ENCODE measurements at regions not wholly inside any gene's neighbourhood (a gene's known extent, or its start where the extent isn't known, plus 50 kb on each side); places are given as distances from the start of the nearest gene placed in this dataset.

GRCh38 chr6:92497281-92497680 lies 922.1 kb downstream of the EPHA7 start:
- Histone ChIP-seq H3K27me3 (replicated peaks) (no peaks in the 10 kb centered on the region), H3K36me3 (replicated peaks) (no peaks in the 10 kb centered on the region), H3K4me3 (ENCODE audit: low read depth, low read length) (no peak overlapping the region), H3K27ac (no peak overlapping the region)
- in situ Hi-C loops (cut with HindIII; ENCODE audit: low pct_ligation_motif_present, low sequenced_read_pairs): no loop called here
- TF ChIP-seq CTCF (IDR thresholded peaks at IDR 0.05; ENCODE audit: low read depth, low read length, missing control alignments): no peak
- no peak for DNase-seq

- Histone ChIP-seq H3K27ac (no peak overlapping the region), H3K27me3 (replicated peaks) (no peaks in the 10 kb centered on the region), H3K4me3 (ENCODE audit: low read depth, low read length) (no peak overlapping the region), H3K36me3 (replicated peaks) (no peaks in the 10 kb centered on the region)
- in situ Hi-C loops (cut with HindIII; ENCODE audit: low pct_ligation_motif_present, low sequenced_read_pairs): no loop called here
- DNase-seq: no peak
- no peak for TF ChIP-seq CTCF (IDR thresholded peaks at IDR 0.05; ENCODE audit: low read depth, low read length, missing control alignments)
Measured at GRCh38 chr6:92496527-92496926, 922.8 kb downstream of the EPHA7 start.

- no peak overlapping the region for H3K27ac ChIP-seq
- in situ Hi-C loops (cut with HindIII; ENCODE audit: low pct_ligation_motif_present, low sequenced_read_pairs): no loop called here
- TF ChIP-seq CTCF (IDR thresholded peaks at IDR 0.05; ENCODE audit: low read depth, low read length, missing control alignments): no peak
Measured at GRCh38 chr6:92495242-92495641, 924.1 kb downstream of the EPHA7 start.

GRCh38 chr6:92485487-92485886 lies 933.9 kb downstream of the EPHA7 start:
- in situ Hi-C loops (cut with HindIII; ENCODE audit: low pct_ligation_motif_present, low sequenced_read_pairs): no loop called here
- Histone ChIP-seq H3K27ac (no peak overlapping the region), H3K27me3 (replicated peaks) (no peaks in the 10 kb centered on the region), H3K4me3 (ENCODE audit: low read depth, low read length) (no peak overlapping the region), H3K36me3 (replicated peaks) (no peaks in the 10 kb centered on the region)
- TF ChIP-seq CTCF (IDR thresholded peaks at IDR 0.05; ENCODE audit: low read depth, low read length, missing control alignments): no peak
- DNase-seq: no peak

More at GRCh38 chr6:92495242-92495641, 924.1 kb downstream of the EPHA7 start:
- Histone ChIP-seq H3K27me3 (replicated peaks) (no peaks in the 10 kb centered on the region), H3K4me3 (ENCODE audit: low read depth, low read length) (no peak overlapping the region), H3K36me3 (replicated peaks) (no peaks in the 10 kb centered on the region)
- DNase-seq: no peak

GRCh38 chr6:92479831-92480230 lies 939.5 kb downstream of the EPHA7 start:
- in situ Hi-C loops (cut with HindIII; ENCODE audit: low pct_ligation_motif_present, low sequenced_read_pairs): no loop called here
- DNase-seq: no peak
- H3K27ac ChIP-seq: no peak overlapping the region
- no peaks in the 10 kb centered on the region for H3K27me3 ChIP-seq (replicated peaks)
- H3K36me3 ChIP-seq (replicated peaks): no peaks in the 10 kb centered on the region
- no peak for TF ChIP-seq CTCF (IDR thresholded peaks at IDR 0.05; ENCODE audit: low read depth, low read length, missing control alignments)
- no peak overlapping the region for H3K4me3 ChIP-seq (ENCODE audit: low read depth, low read length)

GRCh38 chr6:92473056-92473455 lies 946.3 kb downstream of the EPHA7 start:
- Histone ChIP-seq H3K4me3 (ENCODE audit: low read depth, low read length) (no peak overlapping the region), H3K27me3 (replicated peaks) (no peaks in the 10 kb centered on the region), H3K27ac (no peak overlapping the region), H3K36me3 (replicated peaks) (no peaks in the 10 kb centered on the region)
- in situ Hi-C loops (cut with HindIII; ENCODE audit: low pct_ligation_motif_present, low sequenced_read_pairs): no loop called here
- no peak for TF ChIP-seq CTCF (IDR thresholded peaks at IDR 0.05; ENCODE audit: low read depth, low read length, missing control alignments)
- no peak for DNase-seq

Data from brain microvascular endothelial cell (primary cell).